Vagina (tissue), 2 donors: ENCODE measurements at regions not wholly inside any gene's neighbourhood (a gene's known extent, or its start where the extent isn't known, plus 50 kb on each side); places are given as distances from the start of the nearest gene placed in this dataset.

Experiments
- DNase-seq, 2 donors: peaks; one replicate each; pipeline ENCODE4 v3.0.0-alpha.2; 2017; ENCODE audit errors: extremely low spot score in 2 of 2
- H3K27ac ChIP-seq: fragments of 200-600 bp; sonication (generic); one replicate; pipeline ENCODE4 v1.5.1; 2019
- H3K27me3 ChIP-seq: fragments of 200-600 bp; sonication (generic); one replicate; pipeline ENCODE4 v1.5.1; 2019
- H3K36me3 ChIP-seq, 2 donors: fragments of 200-600 bp; sonication (generic); one replicate each; pipeline ENCODE4 v1.5.1; 2017 to 2019
- H3K4me1 ChIP-seq: fragments of 200-600 bp; sonication (generic); one replicate; pipeline ENCODE4 v1.5.1; 2019
- H3K4me3 ChIP-seq, 2 donors: fragments of 200-600 bp; sonication (generic); 1 replicate in 1 of 2; 2 replicates in 1 of 2; pipeline ENCODE4 v1.5.1; 2016 to 2019
- H3K9me3 ChIP-seq: fragments of 200-600 bp; sonication (generic); one replicate; pipeline ENCODE4 v1.5.1; 2019
- CTCF ChIP-seq, 3 experiments: fragments of 450-650 bp in 2 of 3; fragments of 200-600 bp in 1 of 3; sonication (generic) in 1 of 3; IDR thresholded peaks; one replicate each; pipeline ENCODE4 v1.5.1; 2017 to 2019; ENCODE audit warnings: antibody characterized with exemption in 3 of 3, mild to moderate bottlenecking in 2 of 3, moderate library complexity in 2 of 3
- POLR2A ChIP-seq, 2 donors: fragments of 450-650 bp; IDR thresholded peaks; one replicate each; pipeline ENCODE4 v1.6.1; 2017; ENCODE audit warnings: antibody characterized with exemption in 2 of 2, mild to moderate bottlenecking in 2 of 2, moderate library complexity in 2 of 2
- POLR2AphosphoS5 ChIP-seq, 2 donors: sonication (generic); formaldehyde crosslinking; IDR thresholded peaks; one replicate each; pipeline ENCODE4 v1.9.0; 2017; ENCODE audit warnings: antibody characterized with exemption in 2 of 2, mild to moderate bottlenecking in 2 of 2, low read depth in 1 of 2; ENCODE audit not compliant: insufficient read depth in 1 of 2
- intact Hi-C: fragments of 100-400 bp; cut with DNase I; formaldehyde crosslinking; loops from one replicate; pipeline ENCODE4 v1.15.1; 2023

GRCh38 chr10:78524941-78525340, 491.3 kb downstream of the RPS24 start:
- no peak for DNase-seq
- no peaks in the 10 kb centered on the region for H3K36me3 ChIP-seq
- TF ChIP-seq POLR2A (IDR thresholded peaks at IDR 0.05): no peak
- TF ChIP-seq POLR2AphosphoS5 (IDR thresholded peaks at IDR 0.05; ENCODE audit: insufficient read depth in 1 of 2, low read depth in 1 of 2): no peak
- TF ChIP-seq CTCF (IDR thresholded peaks at IDR 0.05): no peak
- no peaks in the 10 kb centered on the region for H3K4me1 ChIP-seq
- intact Hi-C loops: no loop called here
- no peak overlapping the region for H3K27ac ChIP-seq
- no peak overlapping the region for H3K4me3 ChIP-seq
- H3K9me3 ChIP-seq: no peaks in the 10 kb centered on the region
- H3K27me3 ChIP-seq: no peaks in the 10 kb centered on the region

GRCh38 chr10:78526347-78526746, 492.7 kb downstream of the RPS24 start:
- H3K9me3 ChIP-seq: no peaks in the 10 kb centered on the region
- intact Hi-C loops: no loop called here

GRCh38 chr10:78527296-78527695, 493.6 kb downstream of the RPS24 start:
- H3K9me3 ChIP-seq: no peaks in the 10 kb centered on the region
- intact Hi-C loops: no loop called here
- H3K4me3 ChIP-seq: no peak overlapping the region
- no peaks in the 10 kb centered on the region for H3K27me3 ChIP-seq
- H3K4me1 ChIP-seq: no peaks in the 10 kb centered on the region
- H3K27ac ChIP-seq: no peak overlapping the region
- no peak for DNase-seq
- H3K36me3 ChIP-seq: no peaks in the 10 kb centered on the region
- TF ChIP-seq CTCF (IDR thresholded peaks at IDR 0.05) (no peak), POLR2A (IDR thresholded peaks at IDR 0.05) (no peak), POLR2AphosphoS5 (IDR thresholded peaks at IDR 0.05; ENCODE audit: insufficient read depth in 1 of 2, low read depth in 1 of 2) (no peak)

More at GRCh38 chr10:78526347-78526746, 492.7 kb downstream of the RPS24 start:
- no peaks in the 10 kb centered on the region for H3K4me1 ChIP-seq
- no peaks in the 10 kb centered on the region for H3K27me3 ChIP-seq
- no peak overlapping the region for H3K4me3 ChIP-seq
- TF ChIP-seq CTCF (IDR thresholded peaks at IDR 0.05): no peak
- TF ChIP-seq POLR2AphosphoS5 (IDR thresholded peaks at IDR 0.05; ENCODE audit: insufficient read depth in 1 of 2, low read depth in 1 of 2): no peak
- TF ChIP-seq POLR2A (IDR thresholded peaks at IDR 0.05): no peak
- no peak for DNase-seq
- H3K27ac ChIP-seq: no peak overlapping the region
- no peaks in the 10 kb centered on the region for H3K36me3 ChIP-seq

- Histone ChIP-seq H3K9me3 (no peaks in the 10 kb centered on the region), H3K27me3 (no peaks in the 10 kb centered on the region), H3K27ac (no peak overlapping the region), H3K36me3 (no peaks in the 10 kb centered on the region), H3K4me1 (no peaks in the 10 kb centered on the region), H3K4me3 (no peak overlapping the region)
- intact Hi-C loops: no loop called here
- TF ChIP-seq CTCF (IDR thresholded peaks at IDR 0.05): no peak
- TF ChIP-seq POLR2A (IDR thresholded peaks at IDR 0.05): no peak
- no peak for TF ChIP-seq POLR2AphosphoS5 (IDR thresholded peaks at IDR 0.05; ENCODE audit: insufficient read depth in 1 of 2, low read depth in 1 of 2)
- DNase-seq: no peak
Measured at GRCh38 chr10:78528749-78529204, 495.1 kb downstream of the RPS24 start.

GRCh38 chr10:78529262-78529661, 495.6 kb downstream of the RPS24 start:
- Histone ChIP-seq H3K27me3 (no peaks in the 10 kb centered on the region), H3K36me3 (no peaks in the 10 kb centered on the region), H3K4me3 (no peak overlapping the region), H3K4me1 (no peaks in the 10 kb centered on the region), H3K9me3 (no peaks in the 10 kb centered on the region), H3K27ac (no peak overlapping the region)
- TF ChIP-seq POLR2A (IDR thresholded peaks at IDR 0.05) (no peak), CTCF (IDR thresholded peaks at IDR 0.05) (no peak), POLR2AphosphoS5 (IDR thresholded peaks at IDR 0.05; ENCODE audit: insufficient read depth in 1 of 2, low read depth in 1 of 2) (no peak)
- intact Hi-C loops: no loop called here
- no peak for DNase-seq
